ENCODE measurements at regions not wholly inside any gene's neighbourhood (a gene's known extent, or its start where the extent isn't known, plus 50 kb on each side); places are given as distances from the start of the nearest gene placed in this dataset.

GRCh38 chr5:117072439-117072838 is 497.8 kb upstream of the SEMA6A start:
- no peak overlapping the region for H3K27ac Mint-ChIP-seq (ENCODE audit: low read depth, unreplicated experiment)
- no peaks in the 10 kb centered on the region for H3K36me3 Mint-ChIP-seq (ENCODE audit: insufficient read depth, unreplicated experiment)
- no peaks in the 10 kb centered on the region for H3K27me3 Mint-ChIP-seq (ENCODE audit: insufficient read depth, unreplicated experiment)
- ChIA-PET POLR2A (no interaction called here), CTCF (interaction anchor here (0.6 kb wide), 1 partner anchor 970 kb away, joined by 3 read pairs; no protein-coding TSS in a partner anchor)
- no peak overlapping the region for H3K4me3 Mint-ChIP-seq (ENCODE audit: unreplicated experiment)
- intact Hi-C loops (cut with micrococcal nuclease), result loop anchor here (10.0 kb wide), 1 partner anchor 498 kb away; the partner anchor contains the start of gene SEMA6A
- TF ChIP-seq CTCF (IDR thresholded peaks at IDR 0.05; ENCODE audit: unreplicated experiment), result no peak
- H3K9me3 Mint-ChIP-seq (ENCODE audit: unreplicated experiment), result no peaks in the 10 kb centered on the region
- no peaks in the 10 kb centered on the region for H3K4me1 Mint-ChIP-seq (ENCODE audit: insufficient read depth, unreplicated experiment)
- no TSS peak for BruUV-seq (replicated peaks)
- no peak for DNase-seq (ENCODE audit: unreplicated experiment)

GRCh38 chr5:117065800-117066199 is 491.2 kb upstream of the SEMA6A start:
- ChIA-PET CTCF (no interaction called here), POLR2A (no interaction called here)
- no peak overlapping the region for H3K4me3 Mint-ChIP-seq (ENCODE audit: unreplicated experiment)
- no peaks in the 10 kb centered on the region for H3K36me3 Mint-ChIP-seq (ENCODE audit: insufficient read depth, unreplicated experiment)
- no peak for DNase-seq (ENCODE audit: unreplicated experiment)
- no peaks in the 10 kb centered on the region for H3K9me3 Mint-ChIP-seq (ENCODE audit: unreplicated experiment)
- BruUV-seq (replicated peaks), result no TSS peak
- no peaks in the 10 kb centered on the region for H3K4me1 Mint-ChIP-seq (ENCODE audit: insufficient read depth, unreplicated experiment)
- no peak for TF ChIP-seq CTCF (IDR thresholded peaks at IDR 0.05; ENCODE audit: unreplicated experiment)
- H3K27ac Mint-ChIP-seq (ENCODE audit: low read depth, unreplicated experiment), result no peak overlapping the region
- H3K27me3 Mint-ChIP-seq (ENCODE audit: insufficient read depth, unreplicated experiment), result no peaks in the 10 kb centered on the region
- intact Hi-C loops (cut with micrococcal nuclease), result no loop called here

GRCh38 chr5:117065161-117065560 is 490.5 kb upstream of the SEMA6A start:
- Mint-ChIP-seq H3K9me3 (ENCODE audit: unreplicated experiment) (no peaks in the 10 kb centered on the region), H3K27ac (ENCODE audit: low read depth, unreplicated experiment) (no peak overlapping the region), H3K4me1 (ENCODE audit: insufficient read depth, unreplicated experiment) (no peaks in the 10 kb centered on the region), H3K4me3 (ENCODE audit: unreplicated experiment) (no peak overlapping the region), H3K27me3 (ENCODE audit: insufficient read depth, unreplicated experiment) (no peaks in the 10 kb centered on the region), H3K36me3 (ENCODE audit: insufficient read depth, unreplicated experiment) (no peaks in the 10 kb centered on the region)
- intact Hi-C loops (cut with micrococcal nuclease), result no loop called here
- no TSS peak for BruUV-seq (replicated peaks)
- ChIA-PET CTCF (interaction anchor here (0.6 kb wide), 1 partner anchor 1827 kb away, joined by 5 read pairs; no protein-coding TSS in a partner anchor), POLR2A (no interaction called here)
- DNase-seq (ENCODE audit: unreplicated experiment), result no peak
- no peak for TF ChIP-seq CTCF (IDR thresholded peaks at IDR 0.05; ENCODE audit: unreplicated experiment)

- no peak overlapping the region for H3K4me3 Mint-ChIP-seq (ENCODE audit: unreplicated experiment)
- H3K36me3 Mint-ChIP-seq (ENCODE audit: insufficient read depth, unreplicated experiment), result no peaks in the 10 kb centered on the region
- no peaks in the 10 kb centered on the region for H3K4me1 Mint-ChIP-seq (ENCODE audit: insufficient read depth, unreplicated experiment)
- intact Hi-C loops (cut with micrococcal nuclease), result no loop called here
- no peak overlapping the region for H3K27ac Mint-ChIP-seq (ENCODE audit: low read depth, unreplicated experiment)
- TF ChIP-seq CTCF (IDR thresholded peaks at IDR 0.05; ENCODE audit: unreplicated experiment), result no peak
- H3K27me3 Mint-ChIP-seq (ENCODE audit: insufficient read depth, unreplicated experiment), result no peaks in the 10 kb centered on the region
- no peaks in the 10 kb centered on the region for H3K9me3 Mint-ChIP-seq (ENCODE audit: unreplicated experiment)
- no peak for DNase-seq (ENCODE audit: unreplicated experiment)
- ChIA-PET CTCF (no interaction called here), POLR2A (no interaction called here)
- no TSS peak for BruUV-seq (replicated peaks)
These were observed 485.5 kb upstream of the SEMA6A start for GRCh38 chr5:117060099-117060498.
